HG03066 (cell line): ENCODE measurements at regions not wholly inside any gene's neighbourhood (a gene's known extent, or its start where the extent isn't known, plus 50 kb on each side); places are given as distances from the start of the nearest gene placed in this dataset.

Experiments
- ATAC-seq: cut with Tn5 transposase; IDR thresholded peaks from one replicate; pipeline ENCODE4 v1.9.1; 2021; ENCODE audit warnings: low read depth; ENCODE audit not compliant: unreplicated experiment

DNA sequence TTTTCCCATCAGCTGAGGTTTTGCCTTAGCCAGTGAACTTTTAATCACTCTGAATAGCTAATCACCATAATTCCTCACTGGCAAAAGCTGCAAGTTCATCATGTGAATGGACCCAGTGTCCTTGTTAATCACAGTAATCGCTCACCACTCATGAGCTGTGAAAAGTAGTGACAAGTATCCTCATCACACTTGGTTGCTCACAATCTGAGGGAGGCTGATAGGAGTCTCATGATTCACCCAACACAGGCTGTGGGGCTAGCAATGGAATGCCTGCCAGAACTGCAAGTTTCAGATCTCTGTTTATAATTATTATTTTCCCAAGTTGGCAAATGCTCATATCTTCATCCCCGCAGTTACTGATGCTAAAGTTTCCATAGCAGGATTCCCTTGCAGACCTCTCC, 467.2 kb downstream of the KIF4B start:
- no peak for ATAC-seq

DNA sequence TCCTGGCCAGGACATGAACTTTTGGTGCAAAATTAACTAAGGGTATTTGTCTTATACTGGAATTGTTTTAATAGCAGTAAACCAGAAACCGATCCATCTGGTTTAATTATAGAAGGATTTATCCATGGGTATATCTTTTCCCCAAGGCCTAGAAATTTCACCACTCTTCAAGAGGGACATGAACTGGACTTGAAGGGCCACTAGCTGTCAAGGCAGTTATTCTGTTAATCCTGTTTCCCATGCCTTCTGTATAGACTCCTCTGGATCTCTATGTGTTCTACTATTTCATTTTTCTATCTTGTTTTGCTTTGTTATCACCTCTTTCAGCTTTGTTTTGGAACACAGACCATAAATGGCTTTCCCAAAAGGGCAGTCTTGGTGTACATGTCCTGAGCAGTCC, 467.6 kb downstream of the KIF4B start:
- ATAC-seq: no peak

DNA sequence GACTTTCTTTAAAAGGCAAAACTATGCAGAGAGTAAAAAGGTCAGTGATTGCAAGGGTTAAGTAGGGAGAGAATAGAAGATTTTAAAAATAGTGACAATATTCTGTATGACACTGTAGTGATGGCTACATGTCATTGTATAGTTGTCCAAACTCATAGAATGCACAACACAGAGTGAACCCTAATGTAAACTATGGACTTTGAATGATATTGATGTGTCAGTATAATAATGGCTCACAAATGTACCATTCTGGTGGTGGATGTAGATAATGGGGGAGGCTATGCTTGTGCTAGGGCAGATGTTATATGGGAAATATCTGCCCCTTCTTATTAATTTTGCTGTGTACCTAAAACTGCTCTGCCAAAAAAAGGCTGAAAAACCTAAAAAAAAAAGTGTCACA, 468.9 kb downstream of the KIF4B start:
- no peak for ATAC-seq

DNA sequence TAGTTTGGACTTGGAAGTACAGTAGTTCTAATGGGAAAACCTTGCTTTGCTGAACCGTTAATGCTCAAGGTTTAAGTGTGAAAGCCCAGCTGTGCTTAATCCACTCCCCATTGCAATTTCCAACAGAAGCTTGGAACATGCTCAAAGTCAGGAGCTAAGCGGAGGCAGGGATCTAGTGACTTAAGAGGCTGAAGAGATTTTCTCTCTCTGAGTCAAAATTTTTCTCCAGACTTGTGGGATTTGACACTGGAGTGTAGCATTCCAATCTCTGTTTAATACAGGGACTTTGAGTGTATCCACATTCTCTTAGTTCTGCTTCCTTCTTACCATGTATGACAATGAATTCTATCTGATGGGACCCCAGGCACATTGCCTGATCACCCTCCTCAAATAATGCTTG, 471.8 kb downstream of the KIF4B start:
- no peak for ATAC-seq

DNA sequence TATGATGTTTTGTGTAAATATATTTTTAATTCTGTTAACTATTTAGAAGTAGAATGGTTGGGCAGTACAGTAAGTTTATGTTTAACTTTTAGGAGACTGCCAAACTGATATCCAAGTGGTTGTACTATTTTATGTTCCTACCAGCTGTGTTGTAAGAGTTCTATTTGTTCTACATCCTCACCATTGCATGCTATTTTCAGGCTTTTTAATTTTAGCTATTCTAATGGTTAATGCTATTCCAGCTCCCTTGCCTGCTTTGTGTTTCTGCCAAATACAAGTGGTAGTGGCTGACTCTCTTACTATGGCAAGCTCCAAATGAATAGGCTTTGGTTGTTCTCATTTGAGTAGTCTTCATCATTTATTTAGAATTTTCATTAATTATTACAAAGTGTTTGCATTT, 476.4 kb downstream of the KIF4B start:
- ATAC-seq: no peak

DNA sequence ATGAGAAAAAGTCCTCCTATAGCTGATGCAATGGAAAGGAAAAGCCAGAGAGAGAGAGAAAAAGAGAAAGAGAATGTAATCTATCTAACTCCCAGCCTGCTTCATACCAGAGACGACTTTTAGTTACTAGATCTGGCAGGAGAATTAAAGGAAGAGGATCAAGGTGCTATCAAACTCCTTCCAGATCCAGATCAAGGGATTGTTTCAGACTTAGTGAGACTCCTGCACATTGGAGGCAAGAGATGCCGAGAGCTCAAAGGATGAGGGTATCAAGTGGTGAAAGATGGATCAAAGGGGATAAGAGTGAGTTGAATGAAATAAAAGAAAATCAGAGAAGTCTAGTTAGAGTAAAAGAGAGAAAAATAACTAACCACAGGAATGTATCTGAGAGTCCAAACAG, 478.6 kb downstream of the KIF4B start:
- no peak for ATAC-seq

DNA sequence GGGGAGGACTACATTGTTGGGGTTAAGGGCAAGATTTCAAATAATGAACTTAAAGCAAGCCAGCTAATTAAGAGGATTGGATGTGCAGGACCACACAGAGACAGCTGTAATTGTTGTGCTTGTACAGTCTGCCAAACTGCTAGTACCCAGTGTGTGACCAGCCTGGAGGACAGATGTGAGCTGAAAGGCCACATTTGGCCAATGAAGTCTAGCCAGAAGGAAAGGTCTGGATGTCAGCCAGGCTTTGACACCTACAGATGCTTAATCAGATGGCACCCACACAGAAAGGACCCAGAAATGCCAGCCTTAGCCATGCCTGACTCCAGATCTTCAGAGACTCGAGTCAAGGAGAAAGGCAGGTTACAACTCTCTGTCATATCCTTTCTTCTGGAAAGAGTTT, 491.1 kb downstream of the KIF4B start:
- ATAC-seq: no peak

DNA sequence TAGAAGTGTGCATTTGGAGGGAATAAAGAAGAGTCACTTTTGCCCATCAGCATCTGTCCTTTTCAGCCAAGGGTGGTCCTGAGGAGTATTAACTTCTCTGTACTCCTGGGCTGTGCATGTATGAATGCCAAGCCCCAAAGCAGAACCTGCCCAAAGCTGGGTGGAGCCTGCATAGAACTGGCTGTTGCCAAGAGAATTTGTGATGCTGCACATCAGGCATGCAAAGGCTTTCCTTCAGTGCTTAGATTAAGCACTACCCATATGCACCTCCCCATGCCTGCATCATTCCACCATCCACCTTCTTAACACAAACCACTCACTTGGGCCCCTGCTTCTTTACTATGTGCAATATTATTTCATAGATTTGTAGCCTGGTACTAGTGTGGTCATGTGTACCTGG, 493.8 kb downstream of the KIF4B start:
- ATAC-seq: no peak

DNA sequence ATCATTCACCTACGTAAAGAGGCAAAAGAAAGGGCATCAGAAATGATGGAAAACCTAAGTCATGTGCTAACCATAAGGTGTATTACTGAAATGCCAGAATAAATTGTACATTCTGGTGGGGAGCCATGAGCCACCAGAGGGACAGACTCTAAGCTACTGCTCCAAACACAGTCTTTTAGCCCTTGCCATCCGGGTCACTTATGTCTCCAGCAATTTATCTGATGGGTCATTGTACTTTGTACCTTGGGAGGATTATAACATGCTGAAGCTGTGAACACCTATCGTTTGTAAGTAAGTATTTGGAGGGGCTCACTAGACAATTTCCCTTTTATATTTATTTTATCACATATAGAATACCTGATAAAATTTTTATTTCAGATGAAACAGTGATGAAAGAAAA, 495.1 kb downstream of the KIF4B start:
- no peak for ATAC-seq

DNA sequence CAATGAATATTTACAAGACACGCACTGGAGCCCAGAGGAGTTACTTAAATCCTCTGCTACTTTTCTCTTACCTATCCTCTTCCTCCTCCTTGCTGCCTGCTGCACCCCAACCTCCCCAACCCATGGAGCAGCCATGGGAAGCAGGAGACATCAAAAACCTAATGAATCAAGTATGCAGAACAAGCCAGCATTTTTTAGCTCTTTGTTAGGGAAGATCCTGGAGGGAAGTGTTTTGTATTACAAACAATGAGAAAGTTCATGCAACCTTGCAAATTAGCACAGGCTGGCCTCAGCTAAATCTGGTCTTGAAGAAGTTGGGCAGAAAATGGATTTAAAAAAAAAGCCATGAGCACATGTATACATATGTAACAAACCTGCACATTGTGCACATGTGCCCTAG, 498.8 kb downstream of the KIF4B start:
- no peak for ATAC-seq

DNA sequence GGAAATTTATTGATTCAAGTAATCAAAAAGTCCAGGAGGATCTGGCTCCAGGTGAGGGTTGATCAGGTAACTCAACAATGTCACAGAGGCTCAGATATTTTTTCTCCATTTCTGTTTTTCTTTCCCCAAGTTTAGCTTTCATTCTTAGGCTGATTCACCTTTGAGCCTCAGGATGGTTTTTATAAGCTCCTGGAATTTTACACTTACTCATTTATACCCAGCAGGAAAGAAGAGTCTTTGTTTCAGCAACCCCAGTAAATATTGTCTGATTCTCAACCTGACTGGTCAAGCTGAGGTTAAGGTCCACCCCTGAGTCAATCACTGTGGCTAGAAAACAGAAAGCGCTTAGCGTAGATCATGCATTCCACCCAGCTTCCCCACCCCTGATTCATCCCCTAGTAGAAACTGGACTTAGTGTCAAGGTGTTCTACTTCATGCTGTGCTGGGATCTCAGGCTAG, 500.6 kb downstream of the KIF4B start:
- no peak for ATAC-seq

DNA sequence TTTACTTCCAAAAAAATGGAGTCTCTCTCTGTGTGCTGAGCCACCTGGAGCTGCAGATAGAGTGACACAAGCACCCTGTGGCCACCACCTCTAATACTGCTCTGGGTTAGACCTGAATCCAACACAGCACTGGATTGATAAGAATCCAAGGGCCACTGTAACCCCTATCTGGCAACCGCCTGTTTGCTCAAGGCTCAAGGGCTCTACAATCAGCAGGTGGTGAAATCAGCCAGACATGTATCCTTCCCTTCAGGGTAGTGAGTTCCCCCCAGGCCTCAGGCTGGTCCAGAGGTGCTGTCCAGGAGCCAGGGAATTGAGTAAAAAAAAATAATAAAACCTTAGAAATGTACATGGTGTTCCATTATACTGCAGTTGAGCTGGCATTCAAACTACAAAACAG, 509.0 kb downstream of the KIF4B start:
- no peak for ATAC-seq

DNA sequence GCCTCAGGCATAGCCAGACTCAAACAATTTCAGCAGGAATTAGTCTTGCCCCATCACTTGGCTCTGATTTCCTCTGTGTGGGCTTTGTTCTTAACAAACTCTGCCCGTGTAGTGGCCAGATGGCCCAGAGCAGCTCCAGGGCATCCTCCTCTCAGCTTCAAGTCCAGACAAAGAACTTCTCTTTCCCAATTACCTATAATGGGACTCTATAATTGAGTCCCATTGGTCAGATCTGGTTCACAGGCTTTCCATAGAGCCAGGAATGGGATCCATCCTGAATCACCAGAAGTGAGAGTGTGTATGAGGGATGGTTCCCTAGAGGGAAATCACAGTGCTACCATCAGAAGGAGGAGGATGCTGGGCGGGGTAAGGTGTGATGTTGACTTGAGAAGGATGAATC, 515.8 kb downstream of the KIF4B start:
- ATAC-seq: no peak

DNA sequence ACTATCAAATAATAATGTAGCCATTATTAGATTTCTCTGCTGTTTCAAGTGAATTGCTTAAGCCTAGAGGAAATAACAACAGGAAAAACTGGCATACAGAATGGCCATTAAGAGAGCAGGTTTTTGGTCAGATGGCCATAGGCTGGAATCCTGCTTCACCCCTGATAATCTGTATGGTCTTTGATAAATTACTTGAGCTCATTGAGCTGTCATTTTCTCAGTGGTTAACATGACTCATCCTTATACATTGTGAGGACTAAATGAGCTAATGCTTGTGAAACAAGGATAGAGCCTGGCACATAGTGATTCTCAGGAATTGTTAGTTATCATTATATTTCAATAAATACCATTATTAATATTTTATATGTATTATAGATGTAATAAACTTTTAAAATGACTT, 516.5 kb downstream of the KIF4B start:
- ATAC-seq: no peak

DNA sequence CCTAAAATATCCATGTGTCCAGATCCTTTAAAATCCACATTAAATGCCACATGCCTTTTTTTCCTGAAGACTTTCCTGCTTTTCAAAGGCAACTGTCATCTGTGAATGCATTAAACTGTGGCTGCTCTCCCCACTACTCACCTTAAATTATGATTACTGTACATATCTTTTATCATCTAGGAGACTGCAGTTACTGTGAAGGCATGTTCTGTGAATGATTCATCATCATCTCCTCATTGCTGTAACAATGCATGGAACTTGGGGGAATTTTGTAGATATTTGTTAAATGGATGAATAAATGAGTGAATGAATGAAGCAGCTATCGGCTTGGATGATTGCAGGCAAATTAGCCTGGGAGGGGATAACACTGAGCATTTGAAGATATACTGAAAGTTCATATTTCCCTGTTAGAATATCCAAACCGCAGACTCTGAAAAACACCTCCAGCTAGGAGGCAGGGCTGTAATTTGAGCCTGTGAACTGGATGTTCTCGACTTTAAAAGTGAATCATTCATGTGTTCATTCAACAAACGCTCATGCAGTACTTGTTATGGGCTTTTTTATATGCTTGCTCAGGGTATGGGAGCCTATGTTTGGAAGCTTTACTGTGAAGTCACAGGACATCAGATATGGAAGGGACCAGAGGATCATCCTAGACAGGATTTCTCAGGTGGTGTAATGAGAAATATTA, 519.2 kb downstream of the KIF4B start:
- ATAC-seq: no peak

DNA sequence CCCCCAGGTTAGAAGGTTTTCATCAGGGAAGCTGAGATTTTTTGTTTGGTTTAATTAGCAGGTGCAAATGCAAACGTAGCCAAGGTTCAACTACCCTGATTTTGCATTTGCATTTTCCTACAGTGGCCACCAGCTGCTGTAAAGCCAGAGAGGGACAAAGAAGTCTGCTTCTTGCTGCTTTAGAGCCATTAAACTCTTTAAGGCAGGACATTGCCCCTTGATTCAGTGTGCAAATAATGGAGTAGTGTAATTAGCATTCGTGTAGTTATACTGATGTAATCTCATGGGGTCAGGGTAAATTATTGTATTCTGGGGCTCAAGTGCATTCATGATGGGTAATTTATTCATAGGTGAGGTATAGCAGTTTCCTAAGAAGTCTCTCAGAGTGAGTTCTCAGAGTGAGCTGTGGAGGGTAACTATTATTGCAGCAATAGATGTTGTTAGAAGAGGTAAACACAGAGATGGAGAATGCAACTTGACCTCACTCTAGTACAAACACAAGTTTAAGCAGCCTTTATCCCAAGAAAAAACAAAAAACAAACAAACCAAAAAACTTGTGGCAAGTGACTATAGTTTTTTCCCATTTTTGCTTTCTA, 526.5 kb downstream of the KIF4B start:
- no peak for ATAC-seq

DNA sequence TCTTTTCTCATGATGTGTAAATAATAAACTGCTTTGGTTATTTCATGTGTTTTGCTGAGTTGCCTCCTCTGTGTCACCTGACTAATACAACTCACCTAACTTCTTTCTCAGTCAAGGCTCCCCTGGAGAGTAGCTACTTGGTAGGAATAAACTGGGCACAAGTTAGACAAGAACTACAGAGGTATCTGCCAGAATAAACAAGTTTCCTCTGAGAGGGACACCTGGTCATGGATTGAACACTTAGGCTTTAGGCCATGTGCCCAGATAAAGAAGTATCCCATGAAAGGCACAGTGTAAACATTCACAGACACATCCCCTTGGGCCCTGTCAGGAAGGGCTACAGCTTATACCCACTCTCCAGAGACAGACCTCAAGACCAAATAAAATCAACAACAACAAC, 532.5 kb downstream of the KIF4B start:
- ATAC-seq: no peak

DNA sequence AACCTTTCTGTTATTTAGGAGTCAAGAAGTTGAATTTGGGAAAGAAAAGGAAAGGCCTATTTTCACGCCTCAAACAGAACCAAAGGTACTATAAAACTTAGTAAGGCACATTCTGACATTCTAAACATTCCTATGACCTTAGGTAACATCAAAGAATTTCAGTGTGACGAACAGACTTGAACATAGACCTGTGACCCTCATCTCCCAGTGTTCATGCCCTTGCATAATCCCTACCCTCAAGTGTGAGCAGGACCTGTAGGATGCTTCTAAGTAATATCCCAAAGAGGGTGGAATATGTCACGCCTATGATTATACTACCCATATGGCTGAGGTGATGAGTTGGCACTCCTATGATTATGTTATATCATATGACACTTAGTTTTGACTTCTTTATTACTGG, 540.9 kb downstream of the KIF4B start:
- no peak for ATAC-seq

DNA sequence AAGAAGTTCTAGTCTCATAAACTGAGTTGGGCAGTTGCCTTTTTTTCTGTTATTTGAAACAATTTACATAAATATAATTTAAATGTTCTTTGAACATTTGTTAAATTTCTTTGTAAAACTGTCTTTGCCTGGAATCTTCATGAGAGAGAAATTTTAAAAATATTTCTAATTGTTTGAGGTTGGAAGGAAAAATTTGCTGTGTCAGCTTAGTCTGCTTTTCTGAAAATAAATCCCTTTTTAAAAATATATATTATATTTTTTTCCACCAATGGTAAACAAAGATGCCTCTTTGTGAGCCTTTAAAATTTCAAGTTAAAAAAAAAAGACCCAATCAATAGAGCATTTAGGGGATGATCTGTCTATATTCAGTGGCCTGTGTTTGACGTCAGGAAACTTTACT, 542.7 kb downstream of the KIF4B start:
- ATAC-seq: no peak

DNA sequence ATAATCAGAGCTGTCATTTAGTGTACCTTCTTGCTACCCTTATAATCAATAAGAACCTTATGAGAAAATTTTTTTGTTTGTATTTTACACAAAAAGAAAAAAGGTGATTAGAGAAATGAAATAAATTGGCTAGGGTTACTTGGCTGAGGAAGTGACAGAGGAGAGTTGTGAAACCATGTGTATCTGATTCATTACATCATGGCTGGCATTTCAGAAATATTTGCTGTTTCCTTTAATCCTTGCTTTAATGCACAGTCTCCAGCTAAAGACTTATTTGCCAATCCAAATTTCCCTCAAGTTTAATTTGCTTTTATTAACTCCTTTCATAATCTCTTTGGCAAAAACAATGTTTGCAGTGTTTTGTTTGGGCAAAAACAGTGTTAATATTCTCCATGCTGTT, 543.1 kb downstream of the KIF4B start:
- ATAC-seq: no peak

DNA sequence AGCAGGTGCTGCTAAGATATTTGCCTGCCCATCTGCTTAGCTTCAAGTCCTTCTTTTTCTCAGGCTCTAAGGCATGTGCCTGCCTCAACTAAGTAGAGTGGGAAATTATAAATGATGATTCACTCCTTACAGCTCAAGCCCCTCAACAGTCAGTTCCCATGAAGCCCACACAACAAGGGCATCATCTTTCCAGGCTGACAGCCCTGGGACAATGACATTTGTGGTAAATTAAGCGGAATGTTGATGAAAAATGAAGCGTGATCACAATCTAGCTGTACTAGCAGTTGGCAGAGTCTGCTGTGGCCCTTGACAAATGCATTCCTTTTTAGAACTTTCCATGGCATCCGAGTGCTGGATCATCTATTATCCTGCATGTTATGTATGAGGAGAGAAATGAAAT, 548.6 kb downstream of the KIF4B start:
- no peak for ATAC-seq

DNA sequence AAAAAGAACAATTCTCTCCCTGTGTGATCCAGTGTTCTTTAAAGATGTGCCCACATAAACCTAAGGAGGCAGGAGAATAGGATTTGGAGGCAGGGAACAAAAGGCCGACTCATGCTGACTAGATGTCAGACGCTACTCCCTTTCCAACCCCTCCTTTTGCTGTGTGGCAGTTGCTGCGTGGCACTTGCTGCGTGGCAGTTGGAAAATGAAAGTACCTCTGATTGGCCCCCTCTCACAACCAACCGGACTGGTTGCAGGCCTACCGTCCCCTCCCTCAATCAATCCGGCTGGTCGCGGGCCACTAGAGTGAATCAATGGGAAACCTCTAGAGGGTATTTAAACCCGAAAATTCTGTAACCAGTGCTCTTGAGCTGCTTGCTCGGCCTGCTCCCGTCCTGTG, 551.0 kb downstream of the KIF4B start:
- no peak for ATAC-seq

DNA sequence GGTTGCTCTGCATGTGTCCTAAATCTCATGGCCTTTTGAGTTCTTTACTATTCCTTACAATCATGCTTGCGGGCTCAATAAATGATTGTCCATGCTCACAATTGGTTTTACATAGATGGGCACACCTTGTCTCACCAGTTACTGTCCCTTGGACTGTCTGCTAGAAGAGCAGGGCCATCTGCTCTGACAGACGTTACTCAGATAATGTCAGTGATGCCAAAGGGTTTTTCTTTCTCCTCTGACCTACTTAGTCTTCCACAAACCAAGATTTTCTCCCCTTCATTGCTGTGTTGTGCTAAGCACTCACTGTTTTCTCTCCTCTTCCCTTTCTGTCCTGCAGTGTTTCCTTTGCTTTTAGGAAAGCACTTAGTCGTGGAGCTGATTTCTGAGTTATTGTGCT, 562.3 kb downstream of the KIF4B start:
- ATAC-seq: no peak
